ENCODE measurements at regions not wholly inside any gene's neighbourhood (a gene's known extent, or its start where the extent isn't known, plus 50 kb on each side); places are given as distances from the start of the nearest gene placed in this dataset.

GRCh38 chr15:81530271-81530691, 156.3 kb upstream of the TMC3 start:
- Histone ChIP-seq H3K27me3 (ENCODE audit: control insufficient read depth, insufficient read depth, low read length) (no peaks in the 10 kb centered on the region), H3K4me3 (ENCODE audit: low read depth, low read length) (no peak overlapping the region), H3K36me3 (ENCODE audit: control insufficient read depth, insufficient read depth, low read length) (no peaks in the 10 kb centered on the region)
- no peak for TF ChIP-seq CTCF (IDR thresholded peaks at IDR 0.05; ENCODE audit: insufficient read depth, low read length, severe bottlenecking)
- FAIRE-seq, result no peak
- DNase-seq (ENCODE audit: low read depth), result no peak

- no peak for FAIRE-seq
- H3K27me3 ChIP-seq (ENCODE audit: control insufficient read depth, insufficient read depth, low read length), result no peaks in the 10 kb centered on the region
- no peaks in the 10 kb centered on the region for H3K36me3 ChIP-seq (ENCODE audit: control insufficient read depth, insufficient read depth, low read length)
- no peak for TF ChIP-seq CTCF (IDR thresholded peaks at IDR 0.05; ENCODE audit: insufficient read depth, low read length, severe bottlenecking)
- H3K4me3 ChIP-seq (ENCODE audit: low read depth, low read length), result no peak overlapping the region
- no peak for DNase-seq (ENCODE audit: low read depth)
These were observed 155.5 kb upstream of the TMC3 start for GRCh38 chr15:81529481-81529880.

GRCh38 chr15:81526029-81526428, 152.0 kb upstream of the TMC3 start:
- DNase-seq (ENCODE audit: low read depth), result no peak
- H3K27me3 ChIP-seq (ENCODE audit: control insufficient read depth, insufficient read depth, low read length), result no peaks in the 10 kb centered on the region
- no peaks in the 10 kb centered on the region for H3K36me3 ChIP-seq (ENCODE audit: control insufficient read depth, insufficient read depth, low read length)
- H3K4me3 ChIP-seq (ENCODE audit: low read depth, low read length), result no peak overlapping the region
- TF ChIP-seq CTCF (IDR thresholded peaks at IDR 0.05; ENCODE audit: insufficient read depth, low read length, severe bottlenecking), result no peak
- no peak for FAIRE-seq

GRCh38 chr15:81524496-81524895, 150.5 kb upstream of the TMC3 start:
- no peak for TF ChIP-seq CTCF (IDR thresholded peaks at IDR 0.05; ENCODE audit: insufficient read depth, low read length, severe bottlenecking)
- no peak for DNase-seq (ENCODE audit: low read depth)
- no peak for FAIRE-seq
- Histone ChIP-seq H3K27me3 (ENCODE audit: control insufficient read depth, insufficient read depth, low read length) (no peaks in the 10 kb centered on the region), H3K4me3 (ENCODE audit: low read depth, low read length) (no peak overlapping the region), H3K36me3 (ENCODE audit: control insufficient read depth, insufficient read depth, low read length) (no peaks in the 10 kb centered on the region)

- no peaks in the 10 kb centered on the region for H3K36me3 ChIP-seq (ENCODE audit: control insufficient read depth, insufficient read depth, low read length)
- FAIRE-seq, result no peak
- TF ChIP-seq CTCF (IDR thresholded peaks at IDR 0.05; ENCODE audit: insufficient read depth, low read length, severe bottlenecking), result no peak
These were observed 149.9 kb upstream of the TMC3 start for GRCh38 chr15:81523867-81524266.

GRCh38 chr15:81520480-81520879, 146.5 kb upstream of the TMC3 start:
- TF ChIP-seq CTCF (IDR thresholded peaks at IDR 0.05; ENCODE audit: insufficient read depth, low read length, severe bottlenecking), result no peak
- FAIRE-seq (no peak), DNase-seq (ENCODE audit: low read depth) (no peak)
- Histone ChIP-seq H3K4me3 (ENCODE audit: low read depth, low read length) (no peak overlapping the region), H3K36me3 (ENCODE audit: control insufficient read depth, insufficient read depth, low read length) (no peaks in the 10 kb centered on the region), H3K27me3 (ENCODE audit: control insufficient read depth, insufficient read depth, low read length) (no peaks in the 10 kb centered on the region)

More at GRCh38 chr15:81523867-81524266, 149.9 kb upstream of the TMC3 start:
- DNase-seq (ENCODE audit: low read depth), result no peak
- Histone ChIP-seq H3K27me3 (ENCODE audit: control insufficient read depth, insufficient read depth, low read length) (no peaks in the 10 kb centered on the region), H3K4me3 (ENCODE audit: low read depth, low read length) (no peak overlapping the region)

Measured in bronchial epithelial cell (primary cell).